Aorta (tissue), 5 donors: ENCODE measurements at regions not wholly inside any gene's neighbourhood (a gene's known extent, or its start where the extent isn't known, plus 50 kb on each side); places are given as distances from the start of the nearest gene placed in this dataset.
A peak's percentile ranks its signal among the peaks of the same experiment; 100 is the strongest.

Source experiments
- ATAC-seq: fragments of 200-7000 bp; cut with Tn5 transposase; one replicate; pipeline ENCODE4 v1.9.1; 2022; ENCODE audit warnings: moderate library complexity; ENCODE audit not compliant: low FRiP score
- DNase-seq, 2 donors: peaks; one replicate each; pipeline ENCODE4 v3.0.0-alpha.2; 2020
- H3K27ac ChIP-seq, 2 donors: one replicate each; pipeline ENCODE4 v1.5.1; 2013; ENCODE audit warnings: low read length in 2 of 2, mild to moderate bottlenecking in 2 of 2, moderate library complexity in 2 of 2, control low read depth in 1 of 2, inconsistent platforms in 1 of 2, low read depth in 1 of 2
- H3K27me3 ChIP-seq, 2 donors: one replicate each; pipeline ENCODE4 v1.6.1; 2013; ENCODE audit warnings: control low read depth in 1 of 2, low read length in 1 of 2, mild to moderate bottlenecking in 1 of 2, moderate library complexity in 1 of 2; ENCODE audit not compliant: insufficient read depth in 2 of 2, control insufficient read depth in 1 of 2
- H3K36me3 ChIP-seq, 2 donors: one replicate each; pipeline ENCODE4 v1.6.1; 2013; ENCODE audit warnings: control low read depth in 1 of 2, low read length in 1 of 2, mild to moderate bottlenecking in 1 of 2; ENCODE audit not compliant: insufficient read depth in 2 of 2, control insufficient read depth in 1 of 2
- H3K4me1 ChIP-seq, 2 donors: one replicate each; pipeline ENCODE4 v1.6.1; 2013; ENCODE audit warnings: low read length in 2 of 2, control low read depth in 1 of 2, mild to moderate bottlenecking in 1 of 2, moderate library complexity in 1 of 2; ENCODE audit not compliant: insufficient read depth in 2 of 2, control insufficient read depth in 1 of 2
- H3K4me3 ChIP-seq, 2 donors: one replicate each; pipeline ENCODE4 v1.5.1; 2013; ENCODE audit warnings: low read length in 2 of 2, control low read depth in 1 of 2, mild to moderate bottlenecking in 1 of 2
- H3K9me3 ChIP-seq: one replicate; pipeline ENCODE4 v1.6.1; 2013; ENCODE audit warnings: mild to moderate bottlenecking, low read length; ENCODE audit not compliant: control insufficient read depth
- WGBS, 2 donors: extraction: QIAGEN DNeasy Blood & Tissue Kit; methylation state at CpG; one replicate each; pipeline ENCODE4 v1.1.7; 2013; 5-methylcytosine and 5-hydroxymethylcytosine counted together
- intact Hi-C, 2 donors: fragments of 100-400 bp; cut with DNase I; formaldehyde crosslinking; loops; one replicate each; pipeline versions ENCODE4 v1.14.2 to v1.15.0; 2022
- donor health status: healthy with polysubstance abuse.
- donor health status: Bipolar disorder and iron deficiency.
- donor health status: DM: no; HTN: no; CAD: no.
- donor health status: DM: no; HTN: no; CAD: no.
- donor health status: DM: yes; HTN: yes; CAD: no.

DNA sequence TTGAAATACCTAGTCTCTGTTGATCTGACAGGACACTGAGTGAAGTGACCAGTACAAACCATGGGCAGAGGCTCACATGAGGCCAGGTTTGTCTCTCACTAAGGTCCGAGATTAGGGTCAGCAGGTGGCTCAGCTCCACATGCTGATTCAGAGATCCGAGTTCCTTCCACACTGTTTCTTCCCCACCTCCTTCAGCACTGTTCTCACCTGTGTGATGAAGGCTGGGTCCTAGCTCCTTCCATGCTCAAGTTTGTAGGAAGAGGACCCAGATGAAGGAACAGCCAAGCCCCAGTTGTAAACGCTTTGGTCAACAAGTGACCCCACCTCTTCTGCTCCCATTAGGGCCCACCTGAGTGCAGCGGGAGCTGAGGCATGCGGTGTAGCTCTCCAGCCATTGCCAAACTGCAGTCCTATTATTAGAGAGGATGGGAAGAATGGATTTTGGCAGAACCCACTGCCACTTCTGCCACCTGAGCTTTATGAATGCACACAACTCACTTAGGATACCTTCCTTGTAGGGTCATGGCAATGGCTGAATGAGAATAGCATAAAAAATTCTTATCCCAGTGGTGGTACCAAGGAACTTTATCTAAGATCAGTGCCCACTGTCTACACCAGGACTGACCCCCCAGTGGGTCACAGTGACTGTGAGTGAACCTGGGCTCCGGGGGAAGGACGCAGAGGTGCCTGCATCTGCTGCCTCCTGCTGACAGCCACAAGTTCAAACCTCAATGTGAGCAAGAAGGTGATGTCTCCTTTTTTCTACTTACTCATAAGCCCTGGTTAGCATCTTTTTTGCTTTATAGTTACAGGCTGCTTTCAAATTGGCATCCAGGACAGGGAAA lies 324.8 kb upstream of the HS6ST1 start:
- Histone ChIP-seq H3K9me3 (no peaks in the 10 kb centered on the region), H3K36me3 (no peaks in the 10 kb centered on the region), H3K4me3 (no peak overlapping the region), H3K27me3 (no peaks in the 10 kb centered on the region), H3K4me1 (no peaks in the 10 kb centered on the region), H3K27ac (no peak overlapping the region)
- peak in 1 of 2 donors; percentile 27 for DNase-seq
- intact Hi-C loops = no loop called here
- ATAC-seq = no peak
- 96 to 97% methylated on average over 7 of the region's 7 CpGs for WGBS, 2 donors

GRCh38 chr2:128644156-128644555 lies 325.5 kb upstream of the HS6ST1 start:
- Histone ChIP-seq H3K36me3 (no peaks in the 10 kb centered on the region), H3K4me3 (no peak overlapping the region), H3K4me1 (no peaks in the 10 kb centered on the region), H3K9me3 (no peaks in the 10 kb centered on the region), H3K27ac (no peak overlapping the region), H3K27me3 (no peaks in the 10 kb centered on the region)
- ATAC-seq = no peak
- WGBS, 2 donors = 84% methylated on average over 6 of the region's 6 CpGs
- intact Hi-C loops = no loop called here
- DNase-seq = peak in 1 of 2 donors; percentile 51

DNA sequence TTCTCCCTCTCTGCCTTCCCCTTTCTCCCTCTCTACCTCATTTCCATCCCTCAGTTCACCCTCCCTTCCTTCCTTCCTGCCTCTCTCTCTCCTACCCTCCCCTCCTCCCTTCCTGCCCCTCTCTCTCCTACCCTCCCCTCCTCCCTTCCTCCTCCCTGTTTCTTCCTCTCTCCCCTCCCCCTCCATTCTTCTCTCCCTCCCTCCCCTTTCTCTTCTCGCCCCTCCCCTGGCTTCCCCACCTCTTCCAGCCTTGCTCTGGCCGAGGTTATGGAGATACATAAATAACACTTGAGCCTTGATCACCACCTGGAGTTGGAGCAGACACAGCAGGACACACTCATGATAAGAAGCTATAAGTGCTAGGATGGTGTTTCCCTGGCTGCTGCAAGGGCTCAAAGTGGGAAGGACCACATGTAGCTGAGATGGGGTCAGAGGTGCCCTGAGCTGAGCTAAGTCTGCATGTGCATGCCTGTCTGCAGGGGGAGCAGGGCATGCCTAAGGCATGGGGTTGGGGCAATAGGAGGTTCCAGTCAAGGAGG lies 326.1 kb upstream of the HS6ST1 start:
- ATAC-seq (no peak), DNase-seq (peak in 1 of 2 donors; percentile 8)
- no peak overlapping the region for H3K27ac ChIP-seq
- H3K27me3 ChIP-seq = no peaks in the 10 kb centered on the region
- H3K4me3 ChIP-seq = no peak overlapping the region
- H3K9me3 ChIP-seq = no peaks in the 10 kb centered on the region
- 78% methylated on average over 2 of the region's 2 CpGs for WGBS, 2 donors
- intact Hi-C loops = no loop called here
- H3K36me3 ChIP-seq = no peaks in the 10 kb centered on the region
- H3K4me1 ChIP-seq = no peaks in the 10 kb centered on the region

GRCh38 chr2:128645631-128646030 lies 327.0 kb upstream of the HS6ST1 start:
- DNase-seq = peak in 1 of 2 donors; percentile 44

GRCh38 chr2:128646091-128646490 lies 327.4 kb upstream of the HS6ST1 start:
- Histone ChIP-seq H3K27me3 (no peaks in the 10 kb centered on the region), H3K27ac (no peak overlapping the region), H3K4me1 (no peaks in the 10 kb centered on the region), H3K36me3 (no peaks in the 10 kb centered on the region), H3K9me3 (no peaks in the 10 kb centered on the region), H3K4me3 (no peak overlapping the region)
- 79 to 92% methylated on average over 11 of the region's 11 CpGs for whole genome bisulfite sequencing, 2 donors
- DNase-seq (peak in 1 of 2 donors; percentile 51), ATAC-seq (no peak)
- intact Hi-C loops = no loop called here

More at GRCh38 chr2:128645631-128646030, 327.0 kb upstream of the HS6ST1 start:
- H3K9me3 ChIP-seq = no peaks in the 10 kb centered on the region
- no peak for ATAC-seq
- WGBS, 2 donors = 97 to 98% methylated on average over 6 of the region's 6 CpGs
- H3K27me3 ChIP-seq = no peaks in the 10 kb centered on the region
- H3K4me1 ChIP-seq = no peaks in the 10 kb centered on the region
- intact Hi-C loops = no loop called here
- H3K36me3 ChIP-seq = no peaks in the 10 kb centered on the region
- no peak overlapping the region for H3K27ac ChIP-seq
- H3K4me3 ChIP-seq = no peak overlapping the region

GRCh38 chr2:128646691-128647090 lies 328.0 kb upstream of the HS6ST1 start:
- Histone ChIP-seq H3K27me3 (no peaks in the 10 kb centered on the region), H3K36me3 (no peaks in the 10 kb centered on the region), H3K9me3 (no peaks in the 10 kb centered on the region), H3K4me3 (no peak overlapping the region), H3K27ac (no peak overlapping the region), H3K4me1 (no peaks in the 10 kb centered on the region)
- 87 to 93% methylated on average over 3 of the region's 3 CpGs for WGBS, 2 donors
- no peak for ATAC-seq
- intact Hi-C loops = no loop called here
- peak in 1 of 2 donors; percentile 14 for DNase-seq

DNA sequence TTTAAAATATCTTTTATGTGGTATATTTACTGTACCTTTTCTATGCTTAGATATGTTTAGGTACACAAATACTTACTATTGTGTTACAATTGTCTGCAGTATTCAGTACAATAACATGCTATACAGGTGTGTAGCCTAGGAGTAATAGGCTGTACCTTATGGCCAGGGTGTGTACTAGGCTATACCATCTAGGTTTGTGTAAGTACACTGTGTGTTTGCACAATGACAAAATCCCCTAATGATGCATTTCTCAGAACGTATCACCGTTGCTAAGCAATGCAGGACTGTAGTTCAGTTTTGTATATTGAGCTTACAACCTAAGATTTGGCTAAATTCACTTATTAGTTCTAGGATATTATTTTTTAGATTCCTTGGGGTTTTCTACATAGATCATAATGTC lies 332.3 kb upstream of the HS6ST1 start:
- DNase-seq (no peak), ATAC-seq (no peak)
- WGBS, 2 donors = 46 to 58% methylated on average over 2 of the region's 2 CpGs
- no peaks in the 10 kb centered on the region for H3K36me3 ChIP-seq
- H3K4me1 ChIP-seq = no peaks in the 10 kb centered on the region
- no peaks in the 10 kb centered on the region for H3K27me3 ChIP-seq
- H3K27ac ChIP-seq = no peak overlapping the region
- intact Hi-C loops = no loop called here
- H3K9me3 ChIP-seq = no peaks in the 10 kb centered on the region
- H3K4me3 ChIP-seq = no peak overlapping the region

- intact Hi-C loops = no loop called here
- no peaks in the 10 kb centered on the region for H3K4me1 ChIP-seq
- H3K36me3 ChIP-seq = no peaks in the 10 kb centered on the region
- DNase-seq (peak in 1 of 2 donors; percentile 17), ATAC-seq (no peak)
- WGBS, 2 donors = 64 to 71% methylated on average over 5 of the region's 5 CpGs
- H3K27ac ChIP-seq = no peak overlapping the region
- H3K9me3 ChIP-seq = no peaks in the 10 kb centered on the region
- no peaks in the 10 kb centered on the region for H3K27me3 ChIP-seq
- no peak overlapping the region for H3K4me3 ChIP-seq
Measured at GRCh38 chr2:128654408-128654807, 335.7 kb upstream of the HS6ST1 start.

DNA sequence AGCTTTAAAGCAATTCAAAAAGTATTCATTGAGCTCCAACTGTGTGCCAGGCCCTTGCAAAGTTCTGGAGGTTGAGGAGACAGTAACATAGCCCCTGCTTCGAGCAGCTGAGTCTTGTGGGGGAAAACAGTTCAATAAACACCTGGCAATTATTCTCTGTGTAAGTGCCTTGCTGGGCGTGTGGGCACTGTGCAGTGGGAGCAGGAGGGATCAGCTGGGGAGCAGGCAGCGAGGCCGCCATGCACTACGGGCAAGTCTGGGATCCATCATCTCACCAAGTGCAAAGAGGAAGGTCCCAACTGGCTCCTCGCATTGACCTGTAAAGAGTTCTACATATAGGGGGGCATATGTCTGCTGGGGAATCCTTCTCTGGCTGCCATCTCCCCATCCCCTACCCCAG lies 342.2 kb upstream of the HS6ST1 start:
- Histone ChIP-seq H3K4me3 (no peak overlapping the region), H3K36me3 (no peaks in the 10 kb centered on the region), H3K4me1 (no peaks in the 10 kb centered on the region), H3K9me3 (no peaks in the 10 kb centered on the region), H3K27ac (no peak overlapping the region), H3K27me3 (no peaks in the 10 kb centered on the region)
- intact Hi-C loops = no loop called here
- 93 to 95% methylated on average over 6 of the region's 6 CpGs for WGBS, 2 donors
- DNase-seq = peak in 1 of 2 donors; percentile 48
- ATAC-seq = no peak
